GM19035 (cell line): ENCODE measurements at regions not wholly inside any gene's neighbourhood (a gene's known extent, or its start where the extent isn't known, plus 50 kb on each side); places are given as distances from the start of the nearest gene placed in this dataset.

Experiments used
- ATAC-seq: cut with Tn5 transposase; IDR thresholded peaks from one replicate; pipeline ENCODE4 v1.9.1; 2021; ENCODE audit not compliant: unreplicated experiment

DNA sequence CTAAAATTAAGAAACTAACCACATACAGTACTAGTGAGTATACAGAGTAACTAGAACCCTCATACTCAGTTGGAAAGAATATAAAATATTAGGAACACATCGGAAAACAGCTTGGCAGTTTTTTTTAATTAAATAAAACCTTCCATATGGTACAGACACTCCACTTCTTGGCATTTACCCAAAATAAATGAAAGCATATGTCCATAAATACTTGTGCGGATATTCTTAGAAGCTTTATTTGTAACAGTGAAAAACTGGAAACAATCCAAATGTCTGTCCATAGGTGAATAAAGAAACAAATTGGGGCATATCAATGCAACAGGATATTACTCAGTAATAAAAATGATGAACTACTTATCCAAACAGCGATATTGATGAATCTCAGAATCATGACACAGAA lies 410.0 kb downstream of the HTR7 start:
- ATAC-seq, result no peak

DNA sequence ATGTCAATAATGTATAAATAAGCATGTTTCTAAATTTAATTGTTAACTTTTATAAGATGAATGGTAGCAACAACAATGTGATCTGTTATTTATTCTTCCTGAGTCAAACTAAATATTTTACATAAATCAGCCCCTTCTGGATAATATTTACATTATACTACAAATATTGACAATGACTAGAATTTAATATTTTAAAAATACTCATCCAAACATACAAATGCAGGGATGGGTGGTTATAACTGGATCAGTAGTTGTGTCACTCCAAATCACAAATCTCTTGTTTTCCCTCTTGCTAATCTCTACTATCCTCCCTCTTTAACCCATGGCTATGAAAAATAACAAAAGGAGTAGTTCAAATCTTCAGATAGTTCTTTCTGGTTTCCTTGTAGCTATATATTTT lies 407.0 kb downstream of the HTR7 start:
- no peak for ATAC-seq

DNA sequence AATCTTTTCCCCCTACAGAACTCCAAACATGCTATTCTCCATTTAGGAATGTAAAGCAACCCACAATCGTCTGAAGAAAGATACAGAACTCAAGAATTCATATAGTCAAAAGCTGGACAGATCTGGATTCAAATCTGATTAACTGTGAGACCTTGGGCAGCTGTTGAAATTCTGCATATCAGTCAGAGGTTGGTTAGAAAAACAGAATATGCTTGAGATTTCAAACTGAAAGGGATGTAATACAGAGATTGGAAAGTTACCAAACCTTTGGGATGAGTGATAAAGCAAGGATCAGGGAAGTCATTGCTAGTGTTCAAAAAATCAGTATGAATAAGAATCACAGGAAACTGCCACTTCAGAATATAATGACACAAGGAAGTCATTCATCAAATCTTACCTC lies 406.6 kb downstream of the HTR7 start:
- ATAC-seq, result no peak

DNA sequence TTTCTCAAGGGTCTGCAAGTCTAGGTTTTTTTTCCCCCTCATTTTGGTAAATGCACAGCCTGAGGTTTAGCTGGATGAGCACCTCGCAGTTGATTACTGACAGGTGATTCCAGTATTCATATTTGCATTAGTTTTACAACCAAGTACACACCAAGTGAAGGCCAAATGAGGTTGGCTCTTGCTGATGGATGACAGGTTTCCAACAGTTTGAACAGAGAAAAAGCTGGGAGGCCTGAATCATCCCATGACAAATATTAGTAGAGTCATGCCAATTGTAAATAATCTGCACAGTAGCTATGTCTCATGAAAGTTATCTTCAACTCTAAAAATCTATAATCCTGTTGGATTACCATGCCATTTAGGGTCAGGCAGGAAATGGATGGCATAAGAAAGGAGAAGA lies 399.8 kb downstream of the HTR7 start:
- ATAC-seq, result no peak

DNA sequence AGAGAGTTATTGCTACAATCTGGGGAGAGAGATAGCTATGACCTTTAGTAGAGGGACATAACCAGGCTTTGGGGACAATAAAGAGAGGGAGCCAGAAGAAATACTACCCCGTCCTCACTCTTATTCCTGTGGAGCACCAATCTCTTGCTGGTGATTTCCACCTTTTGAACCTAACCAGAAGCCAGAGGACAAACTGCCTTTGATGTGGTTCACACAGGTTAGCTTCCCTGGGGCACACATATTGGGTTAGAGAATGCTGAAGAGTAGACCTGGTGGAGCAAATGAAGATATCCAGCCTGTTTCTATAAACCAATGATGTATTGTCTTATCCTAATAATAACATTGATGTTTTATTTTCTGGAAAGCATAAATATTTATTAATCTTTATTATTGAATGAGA lies 399.3 kb downstream of the HTR7 start:
- ATAC-seq, result no peak

DNA sequence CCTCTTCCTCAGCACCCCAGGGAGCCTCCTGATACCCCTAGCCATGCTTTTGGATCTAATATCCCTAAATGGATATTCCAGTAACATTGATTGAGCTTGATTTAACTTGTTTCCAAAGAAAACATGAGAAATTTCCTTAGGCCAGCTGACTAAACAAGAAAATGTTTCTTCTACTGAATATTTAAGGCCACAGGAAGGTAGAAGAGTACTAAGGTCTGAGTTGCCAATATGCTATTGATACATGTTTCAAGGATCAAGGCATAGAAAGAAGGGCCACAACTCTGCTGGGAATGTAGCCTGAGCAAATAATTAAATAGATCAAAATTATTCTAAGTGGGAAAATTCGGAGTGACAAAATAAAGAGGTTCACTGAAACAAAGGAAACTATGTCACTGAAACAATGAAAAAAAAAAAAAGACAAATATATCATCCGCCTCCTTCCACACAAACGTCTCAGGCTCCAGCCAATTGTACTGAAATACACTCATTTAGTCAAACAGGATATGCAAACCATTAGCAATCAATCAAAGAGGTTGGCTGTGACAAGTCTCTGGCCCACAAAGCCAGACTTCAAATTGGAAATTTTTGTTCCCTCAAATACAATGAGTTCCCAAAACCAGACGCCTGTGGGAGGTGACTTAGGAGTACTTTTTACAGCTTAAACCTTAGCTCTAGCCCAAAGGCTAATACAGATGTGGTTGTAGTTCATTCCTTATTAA lies 396.2 kb downstream of the HTR7 start:
- no peak for ATAC-seq

DNA sequence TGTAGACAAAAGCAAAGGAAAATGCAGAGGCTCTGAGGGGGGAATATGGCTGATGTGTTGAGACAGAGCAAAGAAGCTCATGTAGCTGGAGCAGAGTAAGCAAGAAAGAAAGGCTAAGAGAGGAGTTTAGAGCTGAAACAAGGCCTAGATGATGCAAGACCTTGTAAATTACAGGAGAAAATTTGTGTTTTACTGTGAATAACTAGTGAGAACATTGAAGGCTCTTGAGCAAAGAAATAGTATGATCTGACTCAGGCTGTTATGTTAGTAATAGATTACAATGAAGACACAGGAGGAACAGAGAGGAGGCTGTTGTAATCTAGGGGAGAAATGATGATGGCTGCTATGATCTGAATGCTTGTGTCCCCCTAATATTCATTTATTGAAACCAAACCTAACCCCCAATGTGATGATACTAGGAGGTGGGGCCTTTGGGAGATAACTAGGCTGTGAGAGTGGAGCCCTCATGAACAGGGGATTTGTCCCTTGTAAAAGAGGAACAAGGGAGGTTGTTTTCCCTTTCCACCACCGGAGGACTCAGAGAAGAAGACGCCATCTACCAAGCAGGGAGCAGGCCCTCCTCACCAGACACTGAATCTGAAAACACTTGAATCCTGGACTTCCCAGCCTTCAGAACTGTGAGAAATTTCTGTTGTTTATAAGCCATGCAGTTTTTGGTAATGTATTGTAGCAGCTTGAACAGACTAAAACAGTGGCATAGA lies 394.9 kb downstream of the HTR7 start:
- ATAC-seq, result no peak

DNA sequence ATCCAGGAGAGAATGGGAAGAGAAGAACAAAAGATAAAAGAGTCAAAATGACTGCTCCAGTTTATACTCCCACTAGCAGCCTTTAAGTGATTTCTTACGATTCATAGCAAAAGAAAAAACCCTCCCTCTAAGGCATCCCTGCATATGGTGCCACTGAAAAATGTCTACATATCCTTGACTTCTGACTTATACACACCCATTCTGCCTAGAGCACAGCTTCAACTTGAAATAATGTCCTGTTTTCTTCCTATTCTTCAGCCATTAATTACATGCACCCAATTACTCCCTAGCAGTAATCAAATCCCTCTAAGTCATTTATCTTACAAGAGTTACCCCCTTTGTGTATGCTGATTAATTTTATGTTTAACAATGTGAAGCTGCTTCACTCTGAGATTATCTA lies 393.5 kb downstream of the HTR7 start:
- ATAC-seq, result no peak

DNA sequence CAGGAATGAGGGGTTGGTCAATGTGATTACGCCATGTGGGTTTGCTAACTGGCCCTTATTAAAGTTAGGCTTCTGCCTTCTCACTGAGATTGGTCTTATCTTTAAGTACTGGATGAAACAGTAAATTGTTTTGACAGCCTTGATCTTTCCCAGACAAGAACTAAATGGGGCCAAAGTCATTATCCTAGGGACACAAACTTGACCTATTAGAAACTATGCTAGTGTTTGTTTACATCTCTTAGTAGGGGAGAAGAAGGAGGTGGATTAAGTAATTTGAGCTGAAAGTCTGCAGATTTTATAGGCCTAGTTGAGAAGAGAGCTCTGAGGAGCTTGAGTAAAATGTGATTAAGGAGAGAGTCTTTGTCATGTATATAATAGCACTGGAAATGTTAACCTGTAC lies 386.9 kb downstream of the HTR7 start:
- ATAC-seq, result no peak

DNA sequence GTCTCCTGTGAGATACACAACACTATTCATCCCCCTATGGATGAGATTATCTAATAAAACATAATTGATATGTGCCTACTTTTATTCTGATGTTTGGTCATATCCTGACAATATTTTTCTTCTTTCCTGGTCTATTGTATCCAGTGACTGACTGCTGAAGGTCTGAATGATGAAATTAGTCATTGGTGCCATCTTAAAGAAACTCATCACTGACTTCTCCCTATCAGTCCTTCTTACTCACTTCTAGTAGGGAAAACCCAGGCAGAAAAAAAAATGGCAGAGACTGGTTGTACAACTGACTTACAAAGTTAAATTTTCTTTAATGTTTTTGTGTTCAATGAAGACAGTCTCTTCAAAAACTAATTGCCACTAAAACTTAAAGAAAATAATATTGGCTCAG lies 377.4 kb downstream of the HTR7 start:
- ATAC-seq, result no peak

DNA sequence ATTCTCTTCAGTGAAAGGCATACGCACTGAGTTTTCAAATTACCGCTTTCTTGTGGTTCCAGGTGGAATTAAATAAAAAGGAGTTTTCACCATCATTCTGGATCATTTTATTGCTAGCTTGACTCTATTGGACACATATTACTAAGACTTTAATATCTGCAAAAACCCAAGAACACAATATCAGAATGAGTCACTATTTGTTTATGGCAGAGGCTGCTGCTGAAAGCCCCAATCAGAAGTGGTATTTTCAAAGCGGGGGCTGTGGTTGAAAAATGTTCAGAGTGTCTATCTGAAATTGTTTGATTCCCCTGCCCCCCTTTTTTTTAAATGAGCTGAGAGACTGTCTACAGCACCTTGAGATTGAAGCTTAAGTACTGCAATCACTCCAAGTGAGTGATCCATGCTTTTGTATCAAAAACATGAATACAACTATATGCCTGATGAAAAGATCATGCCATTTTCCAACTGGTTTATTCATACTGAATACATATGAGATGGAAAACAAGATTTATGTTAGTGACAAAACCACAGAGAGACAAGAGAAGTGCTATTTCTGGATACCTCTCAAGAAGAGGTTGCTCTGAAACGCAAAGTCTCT lies 376.4 kb downstream of the HTR7 start:
- no peak for ATAC-seq

DNA sequence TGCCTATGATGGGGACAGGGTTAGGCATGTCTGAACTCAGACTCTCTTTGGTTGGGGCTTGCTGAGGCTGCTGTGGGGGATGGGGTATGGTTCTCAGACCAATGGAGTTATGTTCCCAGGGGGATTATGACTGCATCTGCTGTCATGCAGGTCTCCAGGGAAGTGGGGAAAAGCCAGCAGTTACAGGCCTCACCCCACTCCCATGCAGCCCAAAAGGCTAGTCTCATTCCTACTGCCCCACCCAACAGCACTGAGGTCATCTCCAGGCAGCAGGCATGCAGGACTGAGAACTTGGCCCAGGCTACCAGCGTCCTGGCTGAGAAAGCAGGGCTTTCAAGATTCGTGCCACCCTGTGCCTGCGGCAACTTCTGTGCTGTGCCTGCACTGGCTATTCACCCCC lies 373.3 kb downstream of the HTR7 start:
- no peak for ATAC-seq

DNA sequence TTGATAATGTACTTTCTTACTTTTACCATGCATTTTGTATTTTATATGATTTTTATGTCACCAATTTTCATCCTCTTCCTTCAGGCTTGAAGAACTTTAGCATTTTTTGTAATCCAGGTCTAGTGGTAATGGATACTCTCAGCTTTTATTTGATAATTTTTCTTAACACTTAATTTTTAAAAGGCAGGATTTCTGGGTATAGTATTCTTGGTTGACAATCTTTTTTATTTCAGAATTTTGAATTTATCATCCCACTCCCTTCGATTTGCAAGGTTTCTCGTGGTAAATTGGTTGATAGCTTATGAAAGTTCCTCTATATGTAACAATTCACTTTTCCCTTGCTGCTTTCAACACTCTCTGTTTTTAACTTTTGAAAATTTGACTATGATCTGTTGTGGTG lies 363.7 kb downstream of the HTR7 start:
- ATAC-seq, result no peak

DNA sequence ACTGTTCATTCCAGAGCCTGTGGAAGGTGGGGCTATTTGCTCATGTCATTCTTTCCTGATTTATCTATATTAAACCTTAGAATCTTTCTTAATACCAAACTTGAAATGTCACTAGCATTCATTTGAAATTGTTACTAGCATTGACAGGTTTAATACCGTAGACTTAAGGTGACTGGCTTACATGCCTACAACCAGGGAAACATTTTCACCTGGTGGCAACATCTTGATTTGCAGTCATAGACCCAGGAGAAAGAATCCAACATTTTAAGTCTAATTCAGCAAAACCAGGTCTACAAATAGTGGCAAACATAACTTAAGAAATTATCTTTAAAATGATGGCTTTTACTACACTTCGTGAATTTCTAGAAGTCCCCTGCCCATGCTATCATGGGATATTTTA lies 353.7 kb downstream of the HTR7 start:
- ATAC-seq, result no peak

DNA sequence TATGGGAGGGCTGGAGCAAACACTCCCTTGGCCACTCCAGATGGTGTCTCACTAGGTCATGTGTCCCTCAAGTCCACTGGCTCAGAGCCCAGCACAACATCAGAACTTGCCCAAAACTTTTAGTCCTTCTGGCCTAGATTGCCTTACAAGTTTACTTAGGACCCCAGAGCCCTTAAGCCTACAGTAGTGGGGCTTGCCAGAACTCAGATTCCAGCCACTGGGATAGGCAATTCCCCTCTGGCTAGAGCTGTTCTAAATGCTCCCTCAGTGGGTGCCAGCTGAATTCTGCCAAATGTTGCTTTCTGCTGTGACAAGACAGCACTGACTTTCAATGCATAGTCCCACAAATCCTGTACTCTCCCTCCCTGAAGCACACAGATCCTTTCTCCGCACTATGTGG lies 331.1 kb downstream of the HTR7 start:
- no peak for ATAC-seq

DNA sequence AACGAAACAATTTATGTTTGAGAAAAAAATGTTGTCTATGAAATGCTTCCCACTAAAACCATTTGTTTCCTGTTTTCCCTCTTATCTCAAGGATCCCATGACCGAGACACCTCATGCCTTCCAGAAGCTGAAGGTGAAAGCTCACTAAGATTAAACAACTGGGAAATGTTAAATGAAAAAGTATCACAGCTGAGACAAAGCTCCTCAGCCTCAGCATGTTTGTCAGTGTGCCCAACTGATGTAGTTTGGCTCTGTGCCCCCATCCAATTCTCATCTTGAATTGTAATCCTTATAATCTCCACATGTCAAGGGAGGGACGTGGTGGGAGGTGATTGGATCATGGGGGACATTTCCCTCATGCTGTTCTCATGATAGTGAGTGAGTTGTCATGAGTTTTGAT lies 327.3 kb downstream of the HTR7 start:
- ATAC-seq, result no peak

DNA sequence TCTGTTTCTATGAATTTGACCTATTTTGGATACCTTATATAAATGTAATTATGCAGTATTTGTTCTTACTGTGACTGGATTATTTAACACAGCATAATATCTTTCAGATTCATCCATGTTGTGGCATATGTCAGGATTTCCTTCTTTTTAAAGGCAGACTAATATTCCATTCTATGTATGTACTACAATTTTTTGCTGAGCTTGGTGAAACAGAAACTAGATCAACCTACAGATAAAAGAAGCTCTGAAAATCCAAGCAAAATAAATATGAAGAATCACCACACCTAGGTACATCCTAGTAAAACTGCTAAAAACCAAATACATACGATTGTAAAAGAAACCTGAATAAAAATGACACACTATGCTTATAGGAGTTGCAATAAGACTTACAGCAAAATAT lies 300.5 kb downstream of the HTR7 start:
- ATAC-seq, result no peak

DNA sequence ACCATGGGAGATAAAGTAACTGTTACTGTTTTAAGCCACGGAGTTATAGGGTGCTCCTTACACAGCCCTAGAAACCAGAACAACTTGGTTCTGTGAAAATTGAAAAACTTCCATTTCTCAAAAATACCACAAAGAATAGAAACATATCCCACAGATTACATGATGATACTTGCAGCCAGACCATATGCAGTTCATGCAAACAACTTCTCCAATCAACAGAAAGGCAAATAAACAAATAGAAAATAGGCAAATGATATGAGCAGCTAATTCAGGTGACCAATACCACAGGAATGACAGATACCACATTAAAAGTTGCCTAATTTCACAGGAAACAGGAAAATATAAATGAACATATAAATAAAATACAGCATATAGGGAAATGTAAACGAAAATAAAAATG lies 297.5 kb downstream of the HTR7 start:
- ATAC-seq, result no peak

DNA sequence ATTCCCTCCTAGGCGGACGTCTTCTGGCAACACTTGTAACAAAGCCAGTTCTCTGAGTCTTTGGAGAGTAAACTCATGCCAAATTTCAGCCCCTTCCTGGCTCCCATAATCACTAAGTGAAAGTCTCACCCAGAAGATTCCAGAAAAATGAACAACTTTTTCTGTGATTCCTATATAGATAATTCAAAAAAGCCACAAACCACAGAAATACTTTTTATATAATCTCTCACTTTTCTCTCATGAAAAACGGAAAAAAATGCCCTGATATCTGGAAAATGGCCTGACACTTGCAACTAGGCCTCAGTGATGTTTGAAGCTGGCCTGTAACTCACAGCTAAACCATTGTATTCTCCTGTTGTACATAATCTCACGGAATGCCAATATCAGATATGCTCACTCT lies 296.2 kb downstream of the HTR7 start:
- no peak for ATAC-seq

DNA sequence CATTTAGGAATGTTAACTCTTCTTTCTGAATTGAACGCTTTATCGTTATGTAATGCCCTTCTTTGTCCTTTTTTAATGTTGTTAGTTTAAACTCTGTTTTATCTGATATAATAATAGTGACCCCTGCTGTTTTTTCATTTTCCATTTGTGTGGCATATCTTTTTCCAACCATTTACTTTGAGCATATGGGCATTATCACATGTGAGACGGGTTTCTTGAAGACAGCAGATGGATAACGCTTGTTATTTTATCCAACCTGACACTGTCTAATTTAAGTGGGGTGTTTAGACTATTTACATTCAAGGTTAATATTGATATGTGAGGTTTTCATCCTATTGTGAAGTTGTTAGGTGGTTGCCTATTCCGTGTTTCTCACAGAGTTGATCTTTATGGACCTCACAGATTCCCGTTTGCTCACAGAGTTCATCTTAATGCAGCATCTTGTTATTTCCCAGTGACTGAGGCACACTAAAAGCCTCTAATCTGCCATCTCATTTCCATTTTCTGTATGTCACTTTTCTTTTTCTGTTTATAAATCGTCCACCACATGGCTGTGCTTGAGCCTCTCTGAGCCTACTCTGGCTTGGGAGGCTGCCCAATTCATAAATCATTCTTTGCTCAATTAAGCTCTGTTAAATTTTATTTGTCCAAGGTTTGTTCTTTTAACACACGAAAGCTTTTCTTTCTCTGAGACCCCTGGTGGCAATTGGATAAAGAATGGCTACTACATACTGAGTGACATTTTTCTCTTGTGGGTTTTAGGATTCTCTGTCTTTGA lies 286.2 kb downstream of the HTR7 start:
- no peak for ATAC-seq

DNA sequence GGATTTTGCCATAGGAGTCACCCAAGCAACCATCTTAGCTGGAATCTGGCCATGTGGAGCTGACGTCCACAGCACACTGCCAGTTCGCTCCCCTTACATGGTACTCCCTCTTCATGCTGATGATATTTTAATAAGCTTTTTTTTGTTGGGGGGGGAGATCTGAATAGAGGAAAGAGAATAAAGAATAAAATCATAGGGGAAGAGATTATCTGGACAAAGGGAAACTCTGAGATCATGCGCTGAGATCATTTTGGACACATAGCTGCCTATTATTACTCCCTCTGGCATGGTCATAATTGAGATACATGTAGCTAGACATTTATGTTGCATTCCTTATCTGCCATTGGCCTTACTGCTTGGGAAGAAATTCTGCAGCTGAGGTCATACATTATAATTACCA lies 282.7 kb downstream of the HTR7 start:
- no peak for ATAC-seq

DNA sequence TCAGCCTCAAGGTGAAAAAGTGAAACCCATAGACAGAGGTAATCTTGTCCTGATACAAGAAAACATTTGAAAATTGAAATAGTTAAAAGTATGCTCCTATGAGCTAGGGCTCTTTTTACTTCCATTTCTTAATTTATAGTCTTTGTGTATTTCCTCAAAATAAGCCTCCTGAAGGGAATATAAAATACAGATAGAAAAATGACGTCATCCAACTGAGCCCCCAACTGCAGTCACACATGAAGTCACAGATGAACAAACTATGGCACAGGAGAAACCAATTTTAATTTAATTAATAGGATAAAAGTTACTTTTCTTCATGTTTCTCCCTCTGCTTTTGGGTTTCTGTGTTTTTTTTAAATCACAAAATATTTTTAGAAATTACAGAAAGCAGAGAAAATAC lies 280.3 kb downstream of the HTR7 start:
- ATAC-seq, result no peak
